HL-60 (cell line): ENCODE measurements at regions not wholly inside any gene's neighbourhood (a gene's known extent, or its start where the extent isn't known, plus 50 kb on each side); places are given as distances from the start of the nearest gene placed in this dataset.

Experiments used
- DNase-seq, 2 experiments: peaks; one replicate each; pipeline ENCODE4 v3.0.0-alpha.2; 2010 to 2020; ENCODE audit warnings: low read depth in 1 of 2, low spot score in 1 of 2
- H3K27ac ChIP-seq: fragments of 250-450 bp; sonication (Bioruptor Pico); replicated peaks from 2 replicates; pipeline ENCODE4 v1.5.1; 2020; ENCODE audit warnings: mild to moderate bottlenecking, moderate library complexity
- H3K27me3 ChIP-seq: fragments of 250-450 bp; sonication (Bioruptor Pico); 2 replicates; pipeline ENCODE4 v1.5.1; 2021; ENCODE audit warnings: mild to moderate bottlenecking, moderate library complexity; ENCODE audit not compliant: insufficient read depth, poor library complexity, severe bottlenecking
- H3K4me3 ChIP-seq: replicated peaks from 2 replicates; pipeline ENCODE4 v1.5.1; 2011; ENCODE audit warnings: mild to moderate bottlenecking, control low read depth, low read length; ENCODE audit not compliant: insufficient read depth
- GABPA ChIP-seq: IDR thresholded peaks from 2 replicates; pipeline ENCODE4 v1.6.1; 2012; ENCODE audit warnings: low read depth
- POLR2AphosphoS5 ChIP-seq: IDR thresholded peaks from 2 replicates; pipeline ENCODE4 v1.6.1; 2012; ENCODE audit warnings: low read depth
- SPI1 ChIP-seq: IDR thresholded peaks from 2 replicates; pipeline ENCODE4 v1.6.1; 2012; ENCODE audit warnings: low read depth, mild to moderate bottlenecking, borderline replicate concordance
- TF ChIP-seq, protein P1 (sequence below): IDR thresholded peaks from one replicate; pipeline ENCODE4 v1.5.1; 2011; ENCODE audit warnings: low read length, control low read depth, inconsistent platforms; ENCODE audit not compliant: insufficient read depth
- TF ChIP-seq, protein P2 (sequence below): IDR thresholded peaks from 2 replicates; pipeline ENCODE4 v1.6.1; 2012; ENCODE audit warnings: low read depth; ENCODE audit not compliant: insufficient replicate concordance

DNA sequence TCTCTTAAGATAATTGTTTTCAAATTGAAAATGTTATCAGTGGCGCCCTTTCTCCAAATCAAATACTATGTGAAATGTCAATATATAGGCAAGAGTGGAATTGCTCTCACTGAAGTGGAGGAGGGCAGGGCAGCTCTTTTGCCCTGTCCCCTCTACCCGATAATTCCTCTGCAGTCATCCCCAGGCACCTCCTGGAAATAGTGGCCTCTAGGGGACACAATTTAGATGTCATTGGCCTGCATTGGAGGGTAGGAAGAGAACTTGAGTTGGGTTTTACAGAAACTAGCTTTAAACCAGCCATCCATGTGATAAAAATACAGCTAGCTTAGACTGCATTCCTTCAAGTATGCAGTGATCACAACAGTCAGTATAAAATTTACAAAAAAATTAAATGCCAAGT, 288.9 kb downstream of the EDEM1 start:
- TF ChIP-seq SPI1 (no peak), GABPA (no peak), POLR2AphosphoS5 (no peak)
- TF ChIP-seq, protein P1, sequence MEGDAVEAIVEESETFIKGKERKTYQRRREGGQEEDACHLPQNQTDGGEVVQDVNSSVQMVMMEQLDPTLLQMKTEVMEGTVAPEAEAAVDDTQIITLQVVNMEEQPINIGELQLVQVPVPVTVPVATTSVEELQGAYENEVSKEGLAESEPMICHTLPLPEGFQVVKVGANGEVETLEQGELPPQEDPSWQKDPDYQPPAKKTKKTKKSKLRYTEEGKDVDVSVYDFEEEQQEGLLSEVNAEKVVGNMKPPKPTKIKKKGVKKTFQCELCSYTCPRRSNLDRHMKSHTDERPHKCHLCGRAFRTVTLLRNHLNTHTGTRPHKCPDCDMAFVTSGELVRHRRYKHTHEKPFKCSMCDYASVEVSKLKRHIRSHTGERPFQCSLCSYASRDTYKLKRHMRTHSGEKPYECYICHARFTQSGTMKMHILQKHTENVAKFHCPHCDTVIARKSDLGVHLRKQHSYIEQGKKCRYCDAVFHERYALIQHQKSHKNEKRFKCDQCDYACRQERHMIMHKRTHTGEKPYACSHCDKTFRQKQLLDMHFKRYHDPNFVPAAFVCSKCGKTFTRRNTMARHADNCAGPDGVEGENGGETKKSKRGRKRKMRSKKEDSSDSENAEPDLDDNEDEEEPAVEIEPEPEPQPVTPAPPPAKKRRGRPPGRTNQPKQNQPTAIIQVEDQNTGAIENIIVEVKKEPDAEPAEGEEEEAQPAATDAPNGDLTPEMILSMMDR, result no peak
- TF ChIP-seq, protein P2, sequence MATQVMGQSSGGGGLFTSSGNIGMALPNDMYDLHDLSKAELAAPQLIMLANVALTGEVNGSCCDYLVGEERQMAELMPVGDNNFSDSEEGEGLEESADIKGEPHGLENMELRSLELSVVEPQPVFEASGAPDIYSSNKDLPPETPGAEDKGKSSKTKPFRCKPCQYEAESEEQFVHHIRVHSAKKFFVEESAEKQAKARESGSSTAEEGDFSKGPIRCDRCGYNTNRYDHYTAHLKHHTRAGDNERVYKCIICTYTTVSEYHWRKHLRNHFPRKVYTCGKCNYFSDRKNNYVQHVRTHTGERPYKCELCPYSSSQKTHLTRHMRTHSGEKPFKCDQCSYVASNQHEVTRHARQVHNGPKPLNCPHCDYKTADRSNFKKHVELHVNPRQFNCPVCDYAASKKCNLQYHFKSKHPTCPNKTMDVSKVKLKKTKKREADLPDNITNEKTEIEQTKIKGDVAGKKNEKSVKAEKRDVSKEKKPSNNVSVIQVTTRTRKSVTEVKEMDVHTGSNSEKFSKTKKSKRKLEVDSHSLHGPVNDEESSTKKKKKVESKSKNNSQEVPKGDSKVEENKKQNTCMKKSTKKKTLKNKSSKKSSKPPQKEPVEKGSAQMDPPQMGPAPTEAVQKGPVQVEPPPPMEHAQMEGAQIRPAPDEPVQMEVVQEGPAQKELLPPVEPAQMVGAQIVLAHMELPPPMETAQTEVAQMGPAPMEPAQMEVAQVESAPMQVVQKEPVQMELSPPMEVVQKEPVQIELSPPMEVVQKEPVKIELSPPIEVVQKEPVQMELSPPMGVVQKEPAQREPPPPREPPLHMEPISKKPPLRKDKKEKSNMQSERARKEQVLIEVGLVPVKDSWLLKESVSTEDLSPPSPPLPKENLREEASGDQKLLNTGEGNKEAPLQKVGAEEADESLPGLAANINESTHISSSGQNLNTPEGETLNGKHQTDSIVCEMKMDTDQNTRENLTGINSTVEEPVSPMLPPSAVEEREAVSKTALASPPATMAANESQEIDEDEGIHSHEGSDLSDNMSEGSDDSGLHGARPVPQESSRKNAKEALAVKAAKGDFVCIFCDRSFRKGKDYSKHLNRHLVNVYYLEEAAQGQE, result no peak
- no peak overlapping the region for H3K27ac ChIP-seq
- no peaks in the 10 kb centered on the region for H3K27me3 ChIP-seq
- H3K4me3 ChIP-seq, result no peak overlapping the region
- no peak for DNase-seq

DNA sequence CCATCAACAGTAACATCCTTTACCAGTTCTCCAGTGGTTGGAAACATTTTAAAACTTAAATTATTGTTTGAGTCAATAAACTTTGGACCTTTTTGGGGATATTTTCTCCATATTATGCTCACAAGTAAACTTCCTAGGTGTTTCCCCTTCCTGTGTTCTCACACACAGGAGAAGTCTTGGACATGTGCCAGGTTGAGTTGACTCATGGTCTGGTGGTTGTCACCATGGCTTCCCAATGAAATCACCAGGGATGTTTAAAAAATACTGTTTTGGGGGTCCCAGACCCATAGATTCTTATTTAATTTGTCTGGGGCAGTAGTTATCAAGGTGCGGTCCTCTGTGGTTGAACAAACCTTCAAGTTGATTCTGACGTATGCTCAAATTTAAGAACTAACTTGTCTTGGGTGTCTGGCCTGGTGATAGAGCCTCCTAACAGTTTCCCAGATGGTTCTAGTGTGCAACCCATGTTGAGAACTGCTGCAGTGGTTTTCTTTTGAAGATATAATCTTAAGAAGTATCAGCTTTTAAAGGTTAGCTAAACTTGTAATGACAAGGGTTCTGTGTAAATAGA, 291.8 kb downstream of the EDEM1 start:
- H3K4me3 ChIP-seq, result no peak overlapping the region
- H3K27me3 ChIP-seq, result no peaks in the 10 kb centered on the region
- H3K27ac ChIP-seq, result no peak overlapping the region
- TF ChIP-seq POLR2AphosphoS5 (no peak), SPI1 (no peak), GABPA (no peak)
- TF ChIP-seq, protein P1, result no peak
- TF ChIP-seq, protein P2, result no peak
- DNase-seq, result peak in 1 of 2 experiments; percentile 10

DNA sequence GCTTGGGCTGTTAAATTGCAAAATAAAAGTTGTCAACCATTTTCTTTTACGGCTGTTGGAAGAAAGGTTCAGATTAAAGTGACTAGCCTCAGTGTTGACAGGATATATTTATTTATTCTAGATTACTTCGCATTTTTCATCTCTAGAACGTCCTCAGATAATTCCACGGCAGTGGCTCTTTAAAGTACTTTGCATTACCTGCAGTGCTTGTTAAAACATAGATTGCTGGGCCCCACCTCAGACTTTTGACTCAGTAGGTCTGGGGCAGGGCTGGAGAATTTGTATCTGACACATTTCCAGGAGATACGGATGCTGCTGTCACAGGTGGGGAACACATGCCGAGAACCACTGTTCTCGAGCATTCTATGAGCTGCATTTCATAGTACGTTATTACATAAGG, 292.7 kb downstream of the EDEM1 start:
- no peak for DNase-seq
- Histone ChIP-seq H3K4me3 (no peak overlapping the region), H3K27me3 (no peaks in the 10 kb centered on the region), H3K27ac (no peak overlapping the region)
- TF ChIP-seq SPI1 (no peak), GABPA (no peak)

DNA sequence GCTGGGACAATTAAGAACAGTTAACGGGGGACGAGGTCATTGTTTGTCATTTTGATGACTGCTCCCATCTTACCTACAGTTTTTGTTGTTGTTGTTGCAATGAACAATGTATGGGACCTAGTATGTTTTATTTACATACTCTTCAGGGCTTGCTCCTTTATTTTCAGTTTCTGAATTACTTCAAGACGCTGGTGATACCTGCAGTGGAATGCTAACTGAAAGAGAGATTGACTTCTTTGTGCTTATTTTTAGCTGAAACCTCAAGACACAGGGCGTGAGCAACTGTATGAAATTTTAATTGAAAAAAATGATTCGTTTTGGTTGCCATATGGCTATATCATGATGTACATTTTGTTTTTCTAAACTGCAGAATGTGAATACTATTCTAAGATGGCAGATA, 297.9 kb downstream of the EDEM1 start:
- no peak overlapping the region for H3K4me3 ChIP-seq
- DNase-seq, result no peak
- H3K27me3 ChIP-seq, result no peaks in the 10 kb centered on the region
- no peak overlapping the region for H3K27ac ChIP-seq
- TF ChIP-seq, protein P2, result no peak
- TF ChIP-seq POLR2AphosphoS5 (no peak), GABPA (no peak), SPI1 (no peak)
- TF ChIP-seq, protein P1, result no peak
